H1 (cell line): ENCODE measurements at regions not wholly inside any gene's neighbourhood (a gene's known extent, or its start where the extent isn't known, plus 50 kb on each side); places are given as distances from the start of the nearest gene placed in this dataset.

Experiments used
- CTCF ChIA-PET: fragments of 300-600 bp; sonication (Branson Sonifier 250); formaldehyde crosslinking; loops from one replicate; lab custom pipeline; 2021; ENCODE audit not compliant: partially characterized antibody; lab: Charles Lee
- POLR2A ChIA-PET: fragments of 300-600 bp; sonication (Branson Sonifier 250); formaldehyde crosslinking; loops from one replicate; lab custom pipeline; 2021; ENCODE audit warnings: inconsistent platforms; ENCODE audit not compliant: partially characterized antibody; lab: Charles Lee
- DNase-seq, 2 experiments: peaks; one replicate each; pipeline versions ENCODE4 v3.0.0 to v3.0.0-alpha.2; 2010 to 2022; ENCODE audit warnings: low spot score in 2 of 2, low read depth in 1 of 2, mixed read lengths in 1 of 2
- FAIRE-seq: peaks from 2 replicates; lab custom pipeline; 2011; peaks lifted over from hg19 to GRCh38; lab: Jason Lieb, UNC
- H2AFZ ChIP-seq: 2 replicates; pipeline ENCODE4 v1.8.1; 2012; ENCODE audit warnings: low read length, inconsistent platforms
- H2AK5ac ChIP-seq: 2 replicates; pipeline ENCODE4 v1.6.1; 2013; ENCODE audit warnings: low read depth, low read length
- H2BK120ac ChIP-seq: replicated peaks from 2 replicates; pipeline ENCODE3; 2013; ENCODE audit warnings: low read depth, low read length, inconsistent platforms
- H2BK12ac ChIP-seq: 2 replicates; pipeline ENCODE4 v1.6.1; 2013; ENCODE audit warnings: low read depth, low read length
- H2BK15ac ChIP-seq: 2 replicates; pipeline ENCODE4 v1.6.1; 2013; ENCODE audit warnings: low read length
- H2BK20ac ChIP-seq: 2 replicates; pipeline ENCODE4 v1.6.1; 2013; ENCODE audit warnings: low read length
- H2BK5ac ChIP-seq: 2 replicates; pipeline ENCODE4 v1.6.1; 2013; ENCODE audit warnings: low read depth, low read length
- H3K14ac ChIP-seq: 2 replicates; pipeline ENCODE4 v1.6.1; 2013; ENCODE audit warnings: inconsistent platforms; ENCODE audit not compliant: insufficient read length
- H3K18ac ChIP-seq: 2 replicates; pipeline ENCODE4 v1.6.1; 2013; ENCODE audit warnings: low read length; ENCODE audit errors: extremely low read depth
- H3K23ac ChIP-seq: 2 replicates; pipeline ENCODE4 v1.6.1; 2013; ENCODE audit warnings: inconsistent platforms; ENCODE audit not compliant: insufficient read length
- H3K23me2 ChIP-seq: 2 replicates; pipeline ENCODE4 v1.6.1; 2013; ENCODE audit warnings: low read depth, low read length
- H3K27ac ChIP-seq: 2 replicates; pipeline ENCODE4 v1.6.1; 2011; ENCODE audit warnings: low read depth, low read length, inconsistent platforms
- H3K27me3 ChIP-seq, 4 experiments: replicated peaks in 1 of 4; 1 replicate in 1 of 4; 2 replicates in 3 of 4; pipeline versions ENCODE4 v1.6.1 to v1.8.1; 2011 to 2013; ENCODE audit warnings: low read length in 3 of 4, mild to moderate bottlenecking in 3 of 4, inconsistent platforms in 2 of 4, mixed read lengths in 2 of 4, moderate library complexity in 1 of 4; ENCODE audit not compliant: control insufficient read depth in 3 of 4, insufficient read depth in 3 of 4; ENCODE audit errors: extremely low read depth in 1 of 4
- H3K36me3 ChIP-seq, 4 experiments: 2 replicates each; pipeline versions ENCODE4 v1.6.1 to v1.8.1; 2011 to 2013; ENCODE audit warnings: mild to moderate bottlenecking in 4 of 4, low read length in 3 of 4, moderate library complexity in 2 of 4, control low read depth in 1 of 4, inconsistent platforms in 1 of 4; ENCODE audit not compliant: insufficient read depth in 4 of 4, control insufficient read depth in 2 of 4
- H3K4ac ChIP-seq: replicated peaks from 2 replicates; pipeline ENCODE3; 2013; ENCODE audit warnings: low read length, low read depth, mixed read lengths, inconsistent platforms; ENCODE audit not compliant: insufficient read length
- H3K4me1 ChIP-seq, 4 experiments: replicated peaks in 1 of 4; 1 replicate in 1 of 4; 2 replicates in 3 of 4; pipeline versions ENCODE4 v1.6.1 to v1.8.1; 2011 to 2013; ENCODE audit warnings: low read length in 3 of 4, inconsistent platforms in 2 of 4, mixed read lengths in 1 of 4; ENCODE audit not compliant: insufficient read depth in 4 of 4, control insufficient read depth in 3 of 4
- H3K4me2 ChIP-seq, 2 experiments: 2 replicates each; pipeline versions ENCODE4 v1.6.1 to v1.8.1; 2011 to 2013; ENCODE audit warnings: low read depth in 2 of 2, low read length in 2 of 2, control low read depth in 1 of 2, inconsistent platforms in 1 of 2, mild to moderate bottlenecking in 1 of 2; ENCODE audit not compliant: insufficient read depth in 1 of 2
- H3K4me3 ChIP-seq, 4 experiments: fragments of 200-600, 300-600 bp in 1 of 4; sonication (generic), shearing (Covaris generic), sonication (Bioruptor Twin) in 1 of 4; 2 replicates each; pipeline versions ENCODE4 v1.5.1 to v1.8.1; 2011 to 2016; ENCODE audit warnings: low read length in 4 of 4, low read depth in 3 of 4, control low read depth in 2 of 4, inconsistent platforms in 2 of 4, mild to moderate bottlenecking in 2 of 4, mixed read lengths in 1 of 4, moderate library complexity in 1 of 4; ENCODE audit not compliant: insufficient read depth in 2 of 4; ENCODE audit errors: extremely low read depth in 1 of 4
- H3K56ac ChIP-seq: replicated peaks from 2 replicates; pipeline ENCODE3; 2013; ENCODE audit warnings: low read depth, mild to moderate bottlenecking, mixed read lengths, low read length, inconsistent platforms; ENCODE audit not compliant: insufficient read length
- H3K79me1 ChIP-seq: 2 replicates; pipeline ENCODE4 v1.6.1; 2013; ENCODE audit warnings: low read depth, low read length, control low read depth
- H3K79me2 ChIP-seq, 2 experiments: 2 replicates each; pipeline versions ENCODE4 v1.6.1 to v1.8.1; 2012 to 2013; ENCODE audit warnings: low read length in 2 of 2, mild to moderate bottlenecking in 2 of 2, inconsistent platforms in 1 of 2; ENCODE audit not compliant: insufficient read depth in 2 of 2, control insufficient read depth in 1 of 2
- H3K9ac ChIP-seq, 4 experiments: replicated peaks in 1 of 4; 1 replicate in 1 of 4; 2 replicates in 3 of 4; pipeline versions ENCODE4 v1.6.1 to v1.8.1; 2011 to 2013; ENCODE audit warnings: low read depth in 3 of 4, low read length in 3 of 4, control low read depth in 2 of 4, mild to moderate bottlenecking in 2 of 4, moderate library complexity in 2 of 4, inconsistent platforms in 1 of 4; ENCODE audit errors: extremely low read depth in 1 of 4
- H3K9me3 ChIP-seq, 2 experiments: 2 replicates each; pipeline versions ENCODE4 v1.6.1 to v1.8.1; 2012 to 2013; ENCODE audit warnings: mild to moderate bottlenecking in 2 of 2, moderate library complexity in 2 of 2, control low read depth in 1 of 2, inconsistent platforms in 1 of 2, low read depth in 1 of 2, low read length in 1 of 2, mixed read lengths in 1 of 2; ENCODE audit not compliant: insufficient read depth in 2 of 2
- H4K20me1 ChIP-seq, 2 experiments: replicated peaks in 1 of 2; 2 replicates each; pipeline versions ENCODE3 to v1.8.1; 2011 to 2013; ENCODE audit warnings: inconsistent platforms in 2 of 2, low read length in 2 of 2, mild to moderate bottlenecking in 1 of 2; ENCODE audit not compliant: insufficient read depth in 2 of 2, control insufficient read depth in 1 of 2
- H4K5ac ChIP-seq: 2 replicates; pipeline ENCODE4 v1.6.1; 2013; ENCODE audit warnings: low read length, low read depth, mixed read lengths, inconsistent platforms; ENCODE audit not compliant: insufficient read length
- H4K8ac ChIP-seq: 2 replicates; pipeline ENCODE4 v1.8.0; 2013; ENCODE audit warnings: mild to moderate bottlenecking, moderate library complexity, low read length, inconsistent platforms; ENCODE audit not compliant: insufficient read depth; ENCODE audit errors: extremely low read depth
- H4K91ac ChIP-seq: replicated peaks from 2 replicates; pipeline ENCODE3; 2013; ENCODE audit warnings: low read length, mixed read lengths, inconsistent platforms; ENCODE audit not compliant: insufficient read length
- BRCA1 ChIP-seq: IDR thresholded peaks from 2 replicates; pipeline ENCODE4 v1.6.1; 2012; ENCODE audit warnings: low read depth, low read length, improper control_type of control experiment
- JUND ChIP-seq: IDR thresholded peaks from 2 replicates; pipeline ENCODE4 v1.6.1; 2011; ENCODE audit warnings: mild to moderate bottlenecking, improper control_type of control experiment, low read length
- PHF8 ChIP-seq: fragments of 200-600 bp; sonication (generic); conservative IDR thresholded peaks from 2 replicates; pipeline ENCODE4 v1.7.1; 2012; ENCODE audit warnings: low read depth, mild to moderate bottlenecking, inconsistent platforms, low read length, moderate library complexity
- WGBS, 2 experiments: shearing (Covaris generic) in 1 of 2; methylation state at CpG; one replicate each; pipeline versions ENCODE4 v1.1.6 to v1.1.7; 2013 to 2015; ENCODE audit warnings: low lambda C conversion rate in 2 of 2, mixed read lengths in 2 of 2, inconsistent platforms in 1 of 2, low coverage in 1 of 2, missing lambda C conversion rate in 1 of 2; ENCODE audit not compliant: insufficient replicate concordance in 2 of 2, insufficient coverage in 1 of 2, insufficient read length in 1 of 2; ENCODE audit errors: extremely low coverage in 1 of 2, missing lambda C conversion rate in 1 of 2; 5-methylcytosine and 5-hydroxymethylcytosine counted together

GRCh38 chr22:48941903-48942575, 885.6 kb downstream of the BRD1 start:
- 85% methylated on average over 10 of the region's 12 CpGs; no CpG with 5 or more reads in 1 of the 2 experiments for WGBS, 2 experiments

More at GRCh38 chr22:48941903-48942575, 885.6 kb downstream of the BRD1 start:
- no peaks in the 10 kb centered on the region for H3K36me3 ChIP-seq
- H3K18ac ChIP-seq, result no peak overlapping the region; the same call in 1 of the 2 replicates
- peaks cover 0 to 3% of the 10 kb centered on the region in 2 experiments; a peak in 1 of 4 replicates for H3K9me3 ChIP-seq
- no peak overlapping the region for H2AFZ ChIP-seq
- no peak overlapping the region for H4K5ac ChIP-seq
- H3K79me2 ChIP-seq, result no peaks in the 10 kb centered on the region
- no peak overlapping the region for H3K27ac ChIP-seq
- no peak overlapping the region for H3K4me3 ChIP-seq
- ChIA-PET POLR2A (no interaction called here), CTCF (interaction anchor here (0.8 to 3.6 kb wide), 6 partner anchors 9 to 365 kb away, joined by 3 to 22 read pairs (median 4); no protein-coding TSS in a partner anchor)
- no peak overlapping the region for H3K56ac ChIP-seq
- no peaks in the 10 kb centered on the region for H4K20me1 ChIP-seq
- H2BK15ac ChIP-seq, result no peak overlapping the region
- H2BK120ac ChIP-seq, result no peak overlapping the region
- H2BK12ac ChIP-seq, result no peak overlapping the region
- no peaks in the 10 kb centered on the region for H3K23me2 ChIP-seq
- H3K79me1 ChIP-seq, result no peaks in the 10 kb centered on the region
- H3K4me1 ChIP-seq, result no peaks in the 10 kb centered on the region
- H3K27me3 ChIP-seq, result no peaks in the 10 kb centered on the region; a peak in 3 of 7 replicates
- no peak overlapping the region for H2BK20ac ChIP-seq
- no peak overlapping the region for H2AK5ac ChIP-seq
- H4K8ac ChIP-seq, result no peak overlapping the region
- no peak overlapping the region for H2BK5ac ChIP-seq
- no peak overlapping the region for H3K4ac ChIP-seq
- TF ChIP-seq BRCA1 (no peak), PHF8 (no peak), JUND (no peak)
- DNase-seq (peak in 1 of 2 experiments; percentile 33), FAIRE-seq (no peak)
- H3K14ac ChIP-seq, result no peak overlapping the region
- no peak overlapping the region for H4K91ac ChIP-seq
- no peak overlapping the region for H3K9ac ChIP-seq
- no peak overlapping the region for H3K23ac ChIP-seq
- no peak overlapping the region for H3K4me2 ChIP-seq
